ENCODE measurements at regions not wholly inside any gene's neighbourhood (a gene's known extent, or its start where the extent isn't known, plus 50 kb on each side); places are given as distances from the start of the nearest gene placed in this dataset.

DNA sequence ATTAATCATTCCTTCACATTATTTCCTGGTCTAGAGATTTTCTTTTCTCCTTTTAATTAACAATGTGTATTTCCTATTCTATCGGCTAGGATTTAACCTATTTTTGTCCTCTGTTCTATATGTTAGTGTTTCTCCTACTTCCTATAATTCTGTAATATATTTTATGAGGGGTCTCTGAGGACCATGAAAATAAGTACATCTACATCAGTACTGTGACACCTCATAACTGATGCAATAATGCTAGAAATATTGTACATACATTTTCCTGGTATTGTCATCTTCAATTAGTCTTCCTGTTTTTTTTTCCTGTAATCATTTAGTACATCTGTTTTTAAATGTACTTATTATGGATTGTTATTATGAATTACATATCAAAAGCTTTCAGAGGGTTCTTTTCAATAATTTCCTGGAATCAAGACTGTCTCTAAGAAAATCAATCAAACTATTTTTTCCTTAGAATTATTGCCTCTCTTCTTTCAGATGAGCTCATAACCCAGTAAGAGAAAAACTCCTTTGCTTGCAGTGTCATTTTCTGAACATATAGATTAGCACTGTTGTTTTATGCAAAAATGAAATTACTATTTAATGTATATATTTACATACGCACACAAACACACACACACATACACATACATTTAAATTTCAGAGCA lies 1004.3 kb downstream of the SLITRK5 start:
- Histone ChIP-seq H3K9me3 (replicated peaks; ENCODE audit: control insufficient read depth, insufficient read depth, low read depth, low read length) (no peaks in the 10 kb centered on the region; the same call in 1 of the 2 replicates), H3K79me2 (ENCODE audit: control insufficient read depth, insufficient read depth, low read length) (no peaks in the 10 kb centered on the region), H3K4me3 (no peak overlapping the region), H3K36me3 (ENCODE audit: control insufficient read depth, insufficient read depth, low read length) (no peaks in the 10 kb centered on the region), H4K20me1 (replicated peaks; ENCODE audit: control insufficient read depth, insufficient read depth, low read length) (no peaks in the 10 kb centered on the region), H3K9ac (ENCODE audit: insufficient read depth in 1 of 2, low read depth in 2 of 2, low read length in 2 of 2) (no peak overlapping the region), H3K27ac (ENCODE audit: extremely low read depth, low read depth, low read length) (no peak overlapping the region), H3K9me1 (ENCODE audit: control insufficient read depth, insufficient read depth, low read length) (no peaks in the 10 kb centered on the region), H3K4me2 (ENCODE audit: insufficient read depth, low read length) (no peak overlapping the region), H2AFZ (ENCODE audit: low read depth, low read length) (no peak overlapping the region), H3K27me3 (ENCODE audit: control insufficient read depth in 2 of 2, insufficient read depth in 2 of 2, low read length in 2 of 2) (no peaks in the 10 kb centered on the region), H3K4me1 (replicated peaks in 1 of 2; ENCODE audit: control insufficient read depth in 2 of 2, insufficient read depth in 2 of 2, low read length in 2 of 2) (no peaks in the 10 kb centered on the region)
- ATAC-seq, result no peak
- FAIRE-seq, result no peak
- intact Hi-C loops (cut with micrococcal nuclease) (no loop called here), in situ Hi-C loops (cut with MboI) (no loop called here)
- DNase-seq (ENCODE audit: extremely low read depth in 1 of 4, low spot score in 3 of 4), result no peak
- ChIA-PET POLR2A (no interaction called here), CTCF (ENCODE audit: low intra/inter-chr PET ratio) (no interaction called here)
- no TSS peak for BruUV-seq (replicated peaks)
- 0% methylated on average over 2 of the region's 2 CpGs for WGBS (ENCODE audit: insufficient coverage, low coverage, missing lambda C conversion rate)
- TF ChIP-seq SAP30 (IDR thresholded peaks at IDR 0.05; ENCODE audit: borderline replicate concordance, insufficient read depth, low read depth, low read length, poor library complexity, severe bottlenecking) (no peak), SIRT6 (IDR thresholded peaks at IDR 0.05; ENCODE audit: low read depth, low read length) (no peak), HIVEP1 (CRISPR knock-in tag; IDR thresholded peaks at IDR 0.05) (no peak), MTA2 (IDR thresholded peaks at IDR 0.05; ENCODE audit: low read depth) (no peak), PKNOX1 (IDR thresholded peaks at IDR 0.05) (no peak), MCM2 (IDR thresholded peaks at IDR 0.05; ENCODE audit: low read depth) (no peak), HDGF (IDR thresholded peaks at IDR 0.05) (no peak), ZNF311 (CRISPR knock-in tag; IDR thresholded peaks at IDR 0.05) (no peak), ZNF140 (CRISPR knock-in tag; IDR thresholded peaks at IDR 0.05) (no peak)
- TF ChIP-seq, protein P1, sequence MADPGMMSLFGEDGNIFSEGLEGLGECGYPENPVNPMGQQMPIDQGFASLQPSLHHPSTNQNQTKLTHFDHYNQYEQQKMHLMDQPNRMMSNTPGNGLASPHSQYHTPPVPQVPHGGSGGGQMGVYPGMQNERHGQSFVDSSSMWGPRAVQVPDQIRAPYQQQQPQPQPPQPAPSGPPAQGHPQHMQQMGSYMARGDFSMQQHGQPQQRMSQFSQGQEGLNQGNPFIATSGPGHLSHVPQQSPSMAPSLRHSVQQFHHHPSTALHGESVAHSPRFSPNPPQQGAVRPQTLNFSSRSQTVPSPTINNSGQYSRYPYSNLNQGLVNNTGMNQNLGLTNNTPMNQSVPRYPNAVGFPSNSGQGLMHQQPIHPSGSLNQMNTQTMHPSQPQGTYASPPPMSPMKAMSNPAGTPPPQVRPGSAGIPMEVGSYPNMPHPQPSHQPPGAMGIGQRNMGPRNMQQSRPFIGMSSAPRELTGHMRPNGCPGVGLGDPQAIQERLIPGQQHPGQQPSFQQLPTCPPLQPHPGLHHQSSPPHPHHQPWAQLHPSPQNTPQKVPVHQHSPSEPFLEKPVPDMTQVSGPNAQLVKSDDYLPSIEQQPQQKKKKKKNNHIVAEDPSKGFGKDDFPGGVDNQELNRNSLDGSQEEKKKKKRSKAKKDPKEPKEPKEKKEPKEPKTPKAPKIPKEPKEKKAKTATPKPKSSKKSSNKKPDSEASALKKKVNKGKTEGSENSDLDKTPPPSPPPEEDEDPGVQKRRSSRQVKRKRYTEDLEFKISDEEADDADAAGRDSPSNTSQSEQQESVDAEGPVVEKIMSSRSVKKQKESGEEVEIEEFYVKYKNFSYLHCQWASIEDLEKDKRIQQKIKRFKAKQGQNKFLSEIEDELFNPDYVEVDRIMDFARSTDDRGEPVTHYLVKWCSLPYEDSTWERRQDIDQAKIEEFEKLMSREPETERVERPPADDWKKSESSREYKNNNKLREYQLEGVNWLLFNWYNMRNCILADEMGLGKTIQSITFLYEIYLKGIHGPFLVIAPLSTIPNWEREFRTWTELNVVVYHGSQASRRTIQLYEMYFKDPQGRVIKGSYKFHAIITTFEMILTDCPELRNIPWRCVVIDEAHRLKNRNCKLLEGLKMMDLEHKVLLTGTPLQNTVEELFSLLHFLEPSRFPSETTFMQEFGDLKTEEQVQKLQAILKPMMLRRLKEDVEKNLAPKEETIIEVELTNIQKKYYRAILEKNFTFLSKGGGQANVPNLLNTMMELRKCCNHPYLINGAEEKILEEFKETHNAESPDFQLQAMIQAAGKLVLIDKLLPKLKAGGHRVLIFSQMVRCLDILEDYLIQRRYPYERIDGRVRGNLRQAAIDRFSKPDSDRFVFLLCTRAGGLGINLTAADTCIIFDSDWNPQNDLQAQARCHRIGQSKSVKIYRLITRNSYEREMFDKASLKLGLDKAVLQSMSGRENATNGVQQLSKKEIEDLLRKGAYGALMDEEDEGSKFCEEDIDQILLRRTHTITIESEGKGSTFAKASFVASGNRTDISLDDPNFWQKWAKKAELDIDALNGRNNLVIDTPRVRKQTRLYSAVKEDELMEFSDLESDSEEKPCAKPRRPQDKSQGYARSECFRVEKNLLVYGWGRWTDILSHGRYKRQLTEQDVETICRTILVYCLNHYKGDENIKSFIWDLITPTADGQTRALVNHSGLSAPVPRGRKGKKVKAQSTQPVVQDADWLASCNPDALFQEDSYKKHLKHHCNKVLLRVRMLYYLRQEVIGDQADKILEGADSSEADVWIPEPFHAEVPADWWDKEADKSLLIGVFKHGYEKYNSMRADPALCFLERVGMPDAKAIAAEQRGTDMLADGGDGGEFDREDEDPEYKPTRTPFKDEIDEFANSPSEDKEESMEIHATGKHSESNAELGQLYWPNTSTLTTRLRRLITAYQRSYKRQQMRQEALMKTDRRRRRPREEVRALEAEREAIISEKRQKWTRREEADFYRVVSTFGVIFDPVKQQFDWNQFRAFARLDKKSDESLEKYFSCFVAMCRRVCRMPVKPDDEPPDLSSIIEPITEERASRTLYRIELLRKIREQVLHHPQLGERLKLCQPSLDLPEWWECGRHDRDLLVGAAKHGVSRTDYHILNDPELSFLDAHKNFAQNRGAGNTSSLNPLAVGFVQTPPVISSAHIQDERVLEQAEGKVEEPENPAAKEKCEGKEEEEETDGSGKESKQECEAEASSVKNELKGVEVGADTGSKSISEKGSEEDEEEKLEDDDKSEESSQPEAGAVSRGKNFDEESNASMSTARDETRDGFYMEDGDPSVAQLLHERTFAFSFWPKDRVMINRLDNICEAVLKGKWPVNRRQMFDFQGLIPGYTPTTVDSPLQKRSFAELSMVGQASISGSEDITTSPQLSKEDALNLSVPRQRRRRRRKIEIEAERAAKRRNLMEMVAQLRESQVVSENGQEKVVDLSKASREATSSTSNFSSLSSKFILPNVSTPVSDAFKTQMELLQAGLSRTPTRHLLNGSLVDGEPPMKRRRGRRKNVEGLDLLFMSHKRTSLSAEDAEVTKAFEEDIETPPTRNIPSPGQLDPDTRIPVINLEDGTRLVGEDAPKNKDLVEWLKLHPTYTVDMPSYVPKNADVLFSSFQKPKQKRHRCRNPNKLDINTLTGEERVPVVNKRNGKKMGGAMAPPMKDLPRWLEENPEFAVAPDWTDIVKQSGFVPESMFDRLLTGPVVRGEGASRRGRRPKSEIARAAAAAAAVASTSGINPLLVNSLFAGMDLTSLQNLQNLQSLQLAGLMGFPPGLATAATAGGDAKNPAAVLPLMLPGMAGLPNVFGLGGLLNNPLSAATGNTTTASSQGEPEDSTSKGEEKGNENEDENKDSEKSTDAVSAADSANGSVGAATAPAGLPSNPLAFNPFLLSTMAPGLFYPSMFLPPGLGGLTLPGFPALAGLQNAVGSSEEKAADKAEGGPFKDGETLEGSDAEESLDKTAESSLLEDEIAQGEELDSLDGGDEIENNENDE (IDR thresholded peaks at IDR 0.05; ENCODE audit: low read depth, low read length), result no peak

Data from K562 (cell line).